AG04450 (cell line): ENCODE measurements at regions not wholly inside any gene's neighbourhood (a gene's known extent, or its start where the extent isn't known, plus 50 kb on each side); places are given as distances from the start of the nearest gene placed in this dataset.

Experiments
- CTCF ChIA-PET: fragments of 300-600, 350-600 bp; formaldehyde crosslinking; extraction: SDS; loops from one replicate; lab custom pipeline; 2022; ENCODE audit warnings: antibody characterized with exemption, inconsistent platforms; lab: Charles Lee
- POLR2A ChIA-PET: fragments of 350-600 bp; formaldehyde crosslinking; extraction: SDS; loops from one replicate; lab custom pipeline; 2021; ENCODE audit warnings: antibody characterized with exemption, inconsistent platforms; lab: Yijun Ruan, JAX
- DNase-seq: peaks from one replicate; pipeline ENCODE4 v3.0.0-alpha.2; 2011; ENCODE audit warnings: low read depth, low spot score
- H3K27ac ChIP-seq: one replicate; pipeline ENCODE4 v1.5.1; 2012; ENCODE audit warnings: low read depth, low read length, control low read depth
- H3K27me3 ChIP-seq: one replicate; pipeline ENCODE4 v1.6.0; 2012; ENCODE audit warnings: low read length; ENCODE audit not compliant: control insufficient read depth, insufficient read depth
- H3K4me3 ChIP-seq: 2 replicates; pipeline ENCODE4 v1.5.1; 2011; ENCODE audit warnings: mild to moderate bottlenecking, low read depth, low read length, control low read depth
- H3K9me3 ChIP-seq: 2 replicates; pipeline ENCODE4 v1.5.1; 2012; ENCODE audit warnings: low read length; ENCODE audit not compliant: control insufficient read depth, insufficient read depth
- TF ChIP-seq, protein P1 (sequence below): IDR thresholded peaks from 2 replicates; pipeline ENCODE4 v1.5.1; 2011; ENCODE audit warnings: low read depth, low read length, control low read depth, inconsistent platforms

DNA sequence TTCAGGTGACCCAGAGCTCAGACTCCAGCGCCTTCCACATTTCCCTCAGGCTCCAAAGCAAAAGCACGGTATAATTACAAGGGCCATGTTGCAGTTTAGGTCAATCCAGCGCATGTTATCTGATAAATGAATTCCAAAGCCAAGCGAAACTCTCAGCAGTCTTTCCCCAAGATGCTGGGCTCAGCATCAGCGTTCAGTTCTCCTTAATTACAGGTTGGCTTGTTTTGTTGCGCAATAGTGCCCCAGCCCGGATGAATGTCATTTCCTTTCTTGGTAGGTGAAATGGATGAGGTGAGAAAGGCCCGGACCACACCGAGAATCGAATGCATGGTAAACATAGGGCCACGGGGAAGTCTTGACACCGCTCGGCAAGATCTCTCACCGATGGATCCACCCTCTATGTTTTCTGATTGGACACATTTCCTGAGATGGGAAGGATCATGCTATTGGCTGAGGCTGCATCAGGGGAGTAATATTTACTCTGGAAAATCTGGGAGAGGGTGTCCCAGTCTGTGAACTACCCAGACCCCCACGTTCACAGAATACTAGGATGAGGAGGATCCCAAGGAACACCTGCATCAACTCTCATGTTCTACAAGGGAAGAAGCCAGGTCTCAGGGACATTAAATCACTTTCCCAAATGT, 221.2 kb upstream of the ANKRD55 start:
- Histone ChIP-seq H3K4me3 (no peak overlapping the region), H3K27me3 (peaks cover 2% of the 10 kb centered on the region), H3K27ac (no peak overlapping the region), H3K9me3 (no peaks in the 10 kb centered on the region)
- ChIA-PET POLR2A (no interaction called here), CTCF (no interaction called here)
- TF ChIP-seq, protein P1, sequence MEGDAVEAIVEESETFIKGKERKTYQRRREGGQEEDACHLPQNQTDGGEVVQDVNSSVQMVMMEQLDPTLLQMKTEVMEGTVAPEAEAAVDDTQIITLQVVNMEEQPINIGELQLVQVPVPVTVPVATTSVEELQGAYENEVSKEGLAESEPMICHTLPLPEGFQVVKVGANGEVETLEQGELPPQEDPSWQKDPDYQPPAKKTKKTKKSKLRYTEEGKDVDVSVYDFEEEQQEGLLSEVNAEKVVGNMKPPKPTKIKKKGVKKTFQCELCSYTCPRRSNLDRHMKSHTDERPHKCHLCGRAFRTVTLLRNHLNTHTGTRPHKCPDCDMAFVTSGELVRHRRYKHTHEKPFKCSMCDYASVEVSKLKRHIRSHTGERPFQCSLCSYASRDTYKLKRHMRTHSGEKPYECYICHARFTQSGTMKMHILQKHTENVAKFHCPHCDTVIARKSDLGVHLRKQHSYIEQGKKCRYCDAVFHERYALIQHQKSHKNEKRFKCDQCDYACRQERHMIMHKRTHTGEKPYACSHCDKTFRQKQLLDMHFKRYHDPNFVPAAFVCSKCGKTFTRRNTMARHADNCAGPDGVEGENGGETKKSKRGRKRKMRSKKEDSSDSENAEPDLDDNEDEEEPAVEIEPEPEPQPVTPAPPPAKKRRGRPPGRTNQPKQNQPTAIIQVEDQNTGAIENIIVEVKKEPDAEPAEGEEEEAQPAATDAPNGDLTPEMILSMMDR = no peak
- DNase-seq = no peak

DNA sequence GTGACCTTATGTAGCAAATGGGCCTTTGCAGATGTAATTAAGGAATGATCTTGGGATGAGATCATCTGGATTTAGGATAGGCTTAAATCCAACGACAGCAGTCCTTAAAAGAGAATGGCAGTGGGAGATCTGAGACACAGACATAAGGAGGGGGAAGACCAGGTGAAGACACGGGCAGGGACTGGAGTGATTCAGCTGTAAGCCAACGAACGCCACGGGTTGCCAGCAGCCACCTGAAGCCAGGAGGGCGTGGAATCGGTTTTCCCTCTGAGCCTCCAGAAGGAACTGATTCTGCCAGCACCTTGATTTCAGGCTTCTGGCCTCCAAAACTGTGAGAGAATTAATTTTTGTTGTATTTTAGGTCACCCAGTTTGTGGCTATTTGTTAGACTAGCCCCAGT, 218.6 kb upstream of the ANKRD55 start:
- no peak for DNase-seq
- Histone ChIP-seq H3K27ac (no peak overlapping the region), H3K27me3 (peaks cover 2% of the 10 kb centered on the region), H3K4me3 (no peak overlapping the region), H3K9me3 (no peaks in the 10 kb centered on the region)
- POLR2A ChIA-PET = no interaction called here
- TF ChIP-seq, protein P1 = no peak
- CTCF ChIA-PET = no interaction called here

DNA sequence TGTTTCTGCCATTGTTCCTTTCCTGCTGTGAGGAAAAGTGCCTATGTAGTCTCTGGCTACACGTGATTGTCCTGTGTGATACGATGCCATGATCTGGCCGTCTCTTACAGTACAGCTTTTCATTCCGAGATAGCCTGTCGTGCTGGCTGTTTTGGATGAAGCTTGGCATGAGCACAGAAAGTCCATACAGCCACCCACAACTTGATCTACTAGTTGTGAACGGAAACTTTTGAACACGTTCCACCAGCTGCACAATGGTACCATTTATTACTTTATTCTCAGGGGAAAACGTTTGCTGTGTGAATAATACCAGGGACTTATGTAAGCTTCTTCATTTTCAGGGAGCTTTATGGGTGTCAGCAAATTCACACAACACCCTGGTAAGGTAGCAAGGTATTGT, 217.6 kb upstream of the ANKRD55 start:
- ChIA-PET CTCF (interaction anchor here (1.2 kb wide), 1 partner anchor 180 kb away, joined by 3 read pairs; no protein-coding TSS in a partner anchor), POLR2A (no interaction called here)
- H3K4me3 ChIP-seq = no peak overlapping the region
- TF ChIP-seq, protein P1 = no peak
- H3K27me3 ChIP-seq = peaks cover 2% of the 10 kb centered on the region
- H3K27ac ChIP-seq = no peak overlapping the region
- H3K9me3 ChIP-seq = no peaks in the 10 kb centered on the region
- no peak for DNase-seq

DNA sequence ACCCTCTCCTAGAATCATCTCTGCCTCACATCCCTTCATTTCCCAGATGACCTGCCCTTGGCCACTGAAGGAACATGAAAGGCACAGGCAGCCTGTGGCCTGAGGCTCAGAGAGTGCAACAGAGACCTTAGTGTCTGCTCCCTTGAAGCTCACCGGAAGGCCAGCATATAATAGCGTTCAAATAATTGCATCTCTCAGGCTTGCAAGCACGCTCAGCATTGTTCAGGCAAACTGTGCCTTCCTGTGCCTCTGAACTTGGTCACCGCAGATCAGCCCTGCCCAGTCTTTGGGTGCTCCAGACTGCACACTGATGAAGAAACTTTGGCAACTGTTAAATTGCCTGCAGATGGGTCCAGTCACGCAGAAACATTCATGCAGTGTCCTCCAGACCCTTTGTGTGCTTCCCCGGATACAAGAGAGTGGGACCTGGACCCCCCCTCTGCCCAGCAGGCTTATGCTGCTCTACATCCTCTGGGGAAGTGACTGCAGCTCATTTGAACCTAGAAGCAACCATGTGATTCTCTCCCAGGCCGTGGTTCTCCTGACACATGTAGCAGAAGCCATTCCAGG, 216.0 kb upstream of the ANKRD55 start:
- CTCF ChIA-PET = interaction anchor here (1.2 kb wide), 1 partner anchor 179 kb away, joined by 3 read pairs; no protein-coding TSS in a partner anchor

DNA sequence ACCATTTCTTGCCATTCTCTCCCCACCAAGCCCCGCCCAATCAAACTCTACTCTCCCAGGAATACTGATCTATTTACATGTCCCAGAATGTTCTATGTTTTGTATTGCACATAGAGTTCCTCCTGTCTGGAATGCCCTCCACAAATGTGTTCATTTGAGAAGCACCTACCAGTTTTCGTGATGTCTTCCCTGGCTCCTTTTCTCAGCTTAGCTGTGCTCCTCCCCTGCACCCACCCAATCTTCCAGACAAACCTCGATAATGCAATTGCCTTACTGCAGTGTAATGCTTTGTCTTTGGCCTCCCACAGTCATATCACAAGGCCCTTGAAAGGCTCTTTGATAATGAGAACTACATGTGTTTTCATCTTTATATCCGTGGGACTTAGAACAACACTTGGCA, 214.5 kb upstream of the ANKRD55 start:
- TF ChIP-seq, protein P1 = no peak
- Histone ChIP-seq H3K27me3 (peaks cover 2% of the 10 kb centered on the region), H3K9me3 (no peaks in the 10 kb centered on the region; the same call in 1 of the 2 replicates), H3K4me3 (no peak overlapping the region), H3K27ac (no peak overlapping the region)
- CTCF ChIA-PET = no interaction called here
- DNase-seq = no peak
- POLR2A ChIA-PET = no interaction called here

More for the DNA sequence above, 216.0 kb upstream of the ANKRD55 start:
- no peak for DNase-seq
- no peaks in the 10 kb centered on the region for H3K9me3 ChIP-seq
- no peak overlapping the region for H3K4me3 ChIP-seq
- TF ChIP-seq, protein P1 = no peak
- POLR2A ChIA-PET = no interaction called here
- peaks cover 2% of the 10 kb centered on the region for H3K27me3 ChIP-seq
- no peak overlapping the region for H3K27ac ChIP-seq
